ENCODE measurements at regions not wholly inside any gene's neighbourhood (a gene's known extent, or its start where the extent isn't known, plus 50 kb on each side); places are given as distances from the start of the nearest gene placed in this dataset.

- no peak for TF ChIP-seq SPI1 (IDR thresholded peaks at IDR 0.05; ENCODE audit: low read depth, low read length)
- DNase-seq (ENCODE audit: insufficient read length, low spot score) (no peak), FAIRE-seq (no peak)
Measured at GRCh38 chr6:925656-926213, 232.8 kb upstream of the EXOC2 start.

GRCh38 chr6:924661-925060 is 231.7 kb upstream of the EXOC2 start:
- FAIRE-seq (no peak), DNase-seq (ENCODE audit: insufficient read length, low spot score) (no peak)
- TF ChIP-seq PAX5 (IDR thresholded peaks at IDR 0.05; ENCODE audit: insufficient read depth, low read length, severe bottlenecking) (no peak), SPI1 (IDR thresholded peaks at IDR 0.05; ENCODE audit: low read depth, low read length) (no peak), POLR2AphosphoS5 (IDR thresholded peaks at IDR 0.05; ENCODE audit: low read depth, low read length) (no peak), TAF1 (IDR thresholded peaks at IDR 0.05; ENCODE audit: low read depth, low read length) (no peak), POLR2A (IDR thresholded peaks at IDR 0.05; ENCODE audit: low read depth, low read length) (no peak), POU2F2 (IDR thresholded peaks at IDR 0.05; ENCODE audit: low read depth, low read length) (no peak)

GRCh38 chr6:921400-921799 is 228.5 kb upstream of the EXOC2 start:
- TF ChIP-seq SPI1 (IDR thresholded peaks at IDR 0.05; ENCODE audit: low read depth, low read length) = no peak
- no peak for TF ChIP-seq POU2F2 (IDR thresholded peaks at IDR 0.05; ENCODE audit: low read depth, low read length)
- TF ChIP-seq POLR2AphosphoS5 (IDR thresholded peaks at IDR 0.05; ENCODE audit: low read depth, low read length) = no peak
- TF ChIP-seq PAX5 (IDR thresholded peaks at IDR 0.05; ENCODE audit: insufficient read depth, low read length, severe bottlenecking) = no peak
- TF ChIP-seq TAF1 (IDR thresholded peaks at IDR 0.05; ENCODE audit: low read depth, low read length) = no peak
- TF ChIP-seq POLR2A (IDR thresholded peaks at IDR 0.05; ENCODE audit: low read depth, low read length) = no peak
- no peak for DNase-seq (ENCODE audit: insufficient read length, low spot score)
- no peak for FAIRE-seq

GRCh38 chr6:920512-920911 is 227.6 kb upstream of the EXOC2 start:
- no peak for TF ChIP-seq POLR2A (IDR thresholded peaks at IDR 0.05; ENCODE audit: low read depth, low read length)
- no peak for TF ChIP-seq POLR2AphosphoS5 (IDR thresholded peaks at IDR 0.05; ENCODE audit: low read depth, low read length)
- TF ChIP-seq SPI1 (IDR thresholded peaks at IDR 0.05; ENCODE audit: low read depth, low read length) = no peak
- TF ChIP-seq POU2F2 (IDR thresholded peaks at IDR 0.05; ENCODE audit: low read depth, low read length) = no peak
- TF ChIP-seq TAF1 (IDR thresholded peaks at IDR 0.05; ENCODE audit: low read depth, low read length) = no peak
- TF ChIP-seq PAX5 (IDR thresholded peaks at IDR 0.05; ENCODE audit: insufficient read depth, low read length, severe bottlenecking) = no peak
- DNase-seq (ENCODE audit: insufficient read length, low spot score) (no peak), FAIRE-seq (no peak)

- FAIRE-seq = no peak
Measured at GRCh38 chr6:919500-919899, 226.6 kb upstream of the EXOC2 start.

GRCh38 chr6:917939-918338 is 225.0 kb upstream of the EXOC2 start:
- FAIRE-seq (no peak), DNase-seq (ENCODE audit: insufficient read length, low spot score) (no peak)
- TF ChIP-seq TAF1 (IDR thresholded peaks at IDR 0.05; ENCODE audit: low read depth, low read length) (no peak), POLR2AphosphoS5 (IDR thresholded peaks at IDR 0.05; ENCODE audit: low read depth, low read length) (no peak), PAX5 (IDR thresholded peaks at IDR 0.05; ENCODE audit: insufficient read depth, low read length, severe bottlenecking) (no peak), SPI1 (IDR thresholded peaks at IDR 0.05; ENCODE audit: low read depth, low read length) (no peak), POLR2A (IDR thresholded peaks at IDR 0.05; ENCODE audit: low read depth, low read length) (no peak), POU2F2 (IDR thresholded peaks at IDR 0.05; ENCODE audit: low read depth, low read length) (no peak)

More at GRCh38 chr6:919500-919899, 226.6 kb upstream of the EXOC2 start:
- DNase-seq (ENCODE audit: insufficient read length, low spot score) = no peak
- TF ChIP-seq TAF1 (IDR thresholded peaks at IDR 0.05; ENCODE audit: low read depth, low read length) (no peak), POLR2AphosphoS5 (IDR thresholded peaks at IDR 0.05; ENCODE audit: low read depth, low read length) (no peak), POU2F2 (IDR thresholded peaks at IDR 0.05; ENCODE audit: low read depth, low read length) (no peak), SPI1 (IDR thresholded peaks at IDR 0.05; ENCODE audit: low read depth, low read length) (no peak), PAX5 (IDR thresholded peaks at IDR 0.05; ENCODE audit: insufficient read depth, low read length, severe bottlenecking) (no peak), POLR2A (IDR thresholded peaks at IDR 0.05; ENCODE audit: low read depth, low read length) (no peak)

- FAIRE-seq (no peak), DNase-seq (ENCODE audit: insufficient read length, low spot score) (no peak)
- TF ChIP-seq TAF1 (IDR thresholded peaks at IDR 0.05; ENCODE audit: low read depth, low read length) (no peak), SPI1 (IDR thresholded peaks at IDR 0.05; ENCODE audit: low read depth, low read length) (no peak), POLR2A (IDR thresholded peaks at IDR 0.05; ENCODE audit: low read depth, low read length) (no peak), POLR2AphosphoS5 (IDR thresholded peaks at IDR 0.05; ENCODE audit: low read depth, low read length) (no peak), POU2F2 (IDR thresholded peaks at IDR 0.05; ENCODE audit: low read depth, low read length) (no peak), PAX5 (IDR thresholded peaks at IDR 0.05; ENCODE audit: insufficient read depth, low read length, severe bottlenecking) (no peak)
Measured at GRCh38 chr6:917296-917695, 224.4 kb upstream of the EXOC2 start.

GRCh38 chr6:916131-916530 is 223.2 kb upstream of the EXOC2 start:
- FAIRE-seq (no peak), DNase-seq (ENCODE audit: insufficient read length, low spot score) (no peak)
- TF ChIP-seq TAF1 (IDR thresholded peaks at IDR 0.05; ENCODE audit: low read depth, low read length) = no peak
- TF ChIP-seq POU2F2 (IDR thresholded peaks at IDR 0.05; ENCODE audit: low read depth, low read length) = no peak
- no peak for TF ChIP-seq POLR2AphosphoS5 (IDR thresholded peaks at IDR 0.05; ENCODE audit: low read depth, low read length)
- no peak for TF ChIP-seq POLR2A (IDR thresholded peaks at IDR 0.05; ENCODE audit: low read depth, low read length)
- no peak for TF ChIP-seq PAX5 (IDR thresholded peaks at IDR 0.05; ENCODE audit: insufficient read depth, low read length, severe bottlenecking)
- TF ChIP-seq SPI1 (IDR thresholded peaks at IDR 0.05; ENCODE audit: low read depth, low read length) = no peak

- no peak for FAIRE-seq
- DNase-seq (ENCODE audit: insufficient read length, low spot score) = no peak
- TF ChIP-seq POU2F2 (IDR thresholded peaks at IDR 0.05; ENCODE audit: low read depth, low read length) (no peak), POLR2AphosphoS5 (IDR thresholded peaks at IDR 0.05; ENCODE audit: low read depth, low read length) (no peak), PAX5 (IDR thresholded peaks at IDR 0.05; ENCODE audit: insufficient read depth, low read length, severe bottlenecking) (no peak), POLR2A (IDR thresholded peaks at IDR 0.05; ENCODE audit: low read depth, low read length) (no peak), SPI1 (IDR thresholded peaks at IDR 0.05; ENCODE audit: low read depth, low read length) (no peak), TAF1 (IDR thresholded peaks at IDR 0.05; ENCODE audit: low read depth, low read length) (no peak)
Measured at GRCh38 chr6:912871-913835, 220.2 kb upstream of the EXOC2 start.
